Esophagus squamous epithelium (tissue), 4 donors: ENCODE measurements at regions not wholly inside any gene's neighbourhood (a gene's known extent, or its start where the extent isn't known, plus 50 kb on each side); places are given as distances from the start of the nearest gene placed in this dataset.

Experiments
- POLR2A ChIP-seq, 4 donors: fragments of 450-650 bp; IDR thresholded peaks; one replicate each; pipeline ENCODE4 v1.6.1; 2017; ENCODE audit warnings: antibody characterized with exemption in 4 of 4, mild to moderate bottlenecking in 4 of 4, moderate library complexity in 3 of 4
- TF ChIP-seq, protein P1 (sequence below), 6 experiments: fragments of 450-650 bp in 4 of 6; fragments of 200-600 bp in 2 of 6; sonication (generic) in 2 of 6; IDR thresholded peaks; one replicate each; pipeline ENCODE4 v1.5.1; 2016 to 2019; ENCODE audit warnings: antibody characterized with exemption in 6 of 6, mild to moderate bottlenecking in 4 of 6, moderate library complexity in 4 of 6

DNA sequence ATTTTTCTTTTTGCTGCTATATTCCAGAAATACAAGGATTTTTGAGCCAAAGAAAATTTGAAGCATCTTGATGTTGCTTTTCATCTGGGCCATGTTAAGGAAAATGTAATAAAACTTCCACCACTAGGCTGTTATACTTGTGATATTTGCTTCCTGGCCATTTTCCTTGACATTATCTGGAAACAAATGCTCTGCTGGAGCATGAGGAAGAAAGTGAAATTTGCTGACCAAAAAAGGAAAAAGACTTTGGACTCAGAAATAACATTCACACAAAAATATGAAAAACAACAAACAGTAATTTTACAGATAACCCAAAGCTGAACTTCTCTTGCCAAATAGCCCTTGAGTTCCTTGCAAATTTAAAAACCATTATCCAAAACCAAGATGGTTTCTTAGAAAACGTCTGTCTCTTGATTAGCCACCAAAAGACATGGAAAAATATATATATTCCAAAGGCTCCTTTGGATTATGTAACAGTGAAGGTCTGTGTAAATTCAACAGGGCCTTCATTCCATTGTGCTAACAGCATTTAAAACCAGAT, 344.5 kb downstream of the LMX1A start:
- TF ChIP-seq POLR2A (IDR thresholded peaks at IDR 0.05) = no peak
- TF ChIP-seq, protein P1, sequence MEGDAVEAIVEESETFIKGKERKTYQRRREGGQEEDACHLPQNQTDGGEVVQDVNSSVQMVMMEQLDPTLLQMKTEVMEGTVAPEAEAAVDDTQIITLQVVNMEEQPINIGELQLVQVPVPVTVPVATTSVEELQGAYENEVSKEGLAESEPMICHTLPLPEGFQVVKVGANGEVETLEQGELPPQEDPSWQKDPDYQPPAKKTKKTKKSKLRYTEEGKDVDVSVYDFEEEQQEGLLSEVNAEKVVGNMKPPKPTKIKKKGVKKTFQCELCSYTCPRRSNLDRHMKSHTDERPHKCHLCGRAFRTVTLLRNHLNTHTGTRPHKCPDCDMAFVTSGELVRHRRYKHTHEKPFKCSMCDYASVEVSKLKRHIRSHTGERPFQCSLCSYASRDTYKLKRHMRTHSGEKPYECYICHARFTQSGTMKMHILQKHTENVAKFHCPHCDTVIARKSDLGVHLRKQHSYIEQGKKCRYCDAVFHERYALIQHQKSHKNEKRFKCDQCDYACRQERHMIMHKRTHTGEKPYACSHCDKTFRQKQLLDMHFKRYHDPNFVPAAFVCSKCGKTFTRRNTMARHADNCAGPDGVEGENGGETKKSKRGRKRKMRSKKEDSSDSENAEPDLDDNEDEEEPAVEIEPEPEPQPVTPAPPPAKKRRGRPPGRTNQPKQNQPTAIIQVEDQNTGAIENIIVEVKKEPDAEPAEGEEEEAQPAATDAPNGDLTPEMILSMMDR (IDR thresholded peaks at IDR 0.05) = no peak
